KMS-11 (cell line): ENCODE measurements at regions not wholly inside any gene's neighbourhood (a gene's known extent, or its start where the extent isn't known, plus 50 kb on each side); places are given as distances from the start of the nearest gene placed in this dataset.

Source experiments
- H2AFZ ChIP-seq: fragments of 200-600 bp; sonication (generic); 2 replicates; pipeline ENCODE4 v1.6.1; 2016; ENCODE audit warnings: antibody characterized with exemption, mixed run types, low read depth
- H3K27ac ChIP-seq: fragments of 200-600 bp; sonication (generic); 2 replicates; pipeline ENCODE4 v1.6.1; 2016; ENCODE audit warnings: mild to moderate bottlenecking, mixed run types
- H3K27me3 ChIP-seq: fragments of 200-600 bp; sonication (generic); 2 replicates; pipeline ENCODE4 v1.6.1; 2017; ENCODE audit warnings: mild to moderate bottlenecking, low read depth, mixed run types, moderate library complexity; ENCODE audit not compliant: insufficient read depth
- H3K36me3 ChIP-seq: fragments of 200-600 bp; sonication (generic); 2 replicates; pipeline ENCODE4 v1.6.1; 2017; ENCODE audit warnings: mild to moderate bottlenecking, mixed run types; ENCODE audit not compliant: insufficient read depth
- H3K4me1 ChIP-seq: fragments of 200-600 bp; sonication (generic); 2 replicates; pipeline ENCODE4 v1.6.1; 2016; ENCODE audit warnings: mild to moderate bottlenecking, low read depth, mixed run types; ENCODE audit not compliant: poor library complexity, severe bottlenecking
- H3K4me2 ChIP-seq: fragments of 200-600 bp; sonication (generic); 2 replicates; pipeline ENCODE4 v1.7.0; 2016; ENCODE audit warnings: mild to moderate bottlenecking, mixed run types
- H3K4me3 ChIP-seq: fragments of 200-600 bp; sonication (generic); IDR thresholded peaks from 2 replicates; pipeline ENCODE4 v1.6.1; 2017; ENCODE audit warnings: low read depth, low read length, mixed read lengths; ENCODE audit not compliant: insufficient read depth
- H3K79me2 ChIP-seq: fragments of 200-600 bp; sonication (generic); 2 replicates; pipeline ENCODE4 v1.6.1; 2016; ENCODE audit warnings: low read depth, mixed run types; ENCODE audit not compliant: insufficient read depth
- H3K9ac ChIP-seq: fragments of 200-600 bp; sonication (generic); 2 replicates; pipeline ENCODE4 v1.6.1; 2016; ENCODE audit warnings: mild to moderate bottlenecking, mixed run types
- H4K20me1 ChIP-seq: fragments of 200-600 bp; sonication (generic); 2 replicates; pipeline ENCODE4 v1.6.1; 2016; ENCODE audit warnings: mild to moderate bottlenecking, mixed run types; ENCODE audit not compliant: insufficient read depth
- CTCF ChIP-seq: fragments of 200-600 bp; sonication (generic); conservative IDR thresholded peaks from 2 replicates; pipeline ENCODE4 v1.6.1; 2017; ENCODE audit warnings: low read depth, mild to moderate bottlenecking, antibody characterized with exemption, low read length, moderate library complexity, mixed read lengths

- no peaks in the 10 kb centered on the region for H3K27me3 ChIP-seq
- no peaks in the 10 kb centered on the region for H3K79me2 ChIP-seq
- H3K4me1 ChIP-seq: no peaks in the 10 kb centered on the region
- no peak overlapping the region for H2AFZ ChIP-seq
- no peak overlapping the region for H3K9ac ChIP-seq
- no peak overlapping the region for H3K4me3 ChIP-seq
- no peak overlapping the region for H3K4me2 ChIP-seq
- TF ChIP-seq CTCF: no peak
- no peak overlapping the region for H3K27ac ChIP-seq
- no peaks in the 10 kb centered on the region for H4K20me1 ChIP-seq
- no peaks in the 10 kb centered on the region for H3K36me3 ChIP-seq
Measured at GRCh38 chr4:36665985-36666527, 384.6 kb downstream of the DTHD1 start.

- no peak overlapping the region for H3K4me3 ChIP-seq
- H4K20me1 ChIP-seq: no peaks in the 10 kb centered on the region
- H3K36me3 ChIP-seq: no peaks in the 10 kb centered on the region
- no peak overlapping the region for H2AFZ ChIP-seq
- no peak overlapping the region for H3K4me2 ChIP-seq
- no peaks in the 10 kb centered on the region for H3K79me2 ChIP-seq
- H3K27ac ChIP-seq: no peak overlapping the region
- H3K9ac ChIP-seq: no peak overlapping the region
- no peak for TF ChIP-seq CTCF
- no peaks in the 10 kb centered on the region for H3K4me1 ChIP-seq
- H3K27me3 ChIP-seq: no peaks in the 10 kb centered on the region
Measured at GRCh38 chr4:36675436-36675835, 394.0 kb downstream of the DTHD1 start.

GRCh38 chr4:36676139-36677050 lies 395.0 kb downstream of the DTHD1 start:
- Histone ChIP-seq H3K4me1 (no peaks in the 10 kb centered on the region), H3K36me3 (no peaks in the 10 kb centered on the region), H3K79me2 (no peaks in the 10 kb centered on the region), H3K4me3 (no peak overlapping the region), H4K20me1 (no peaks in the 10 kb centered on the region), H3K9ac (no peak overlapping the region), H2AFZ (no peak overlapping the region), H3K27me3 (no peaks in the 10 kb centered on the region), H3K4me2 (no peak overlapping the region), H3K27ac (no peak overlapping the region)
- no peak for TF ChIP-seq CTCF

GRCh38 chr4:36677112-36677511 lies 395.7 kb downstream of the DTHD1 start:
- Histone ChIP-seq H3K9ac (no peak overlapping the region), H2AFZ (no peak overlapping the region), H3K4me3 (no peak overlapping the region), H3K4me1 (no peaks in the 10 kb centered on the region), H4K20me1 (no peaks in the 10 kb centered on the region), H3K36me3 (no peaks in the 10 kb centered on the region), H3K27ac (no peak overlapping the region), H3K27me3 (no peaks in the 10 kb centered on the region), H3K4me2 (no peak overlapping the region), H3K79me2 (no peaks in the 10 kb centered on the region)
- TF ChIP-seq CTCF: no peak
